ENCODE measurements at regions not wholly inside any gene's neighbourhood (a gene's known extent, or its start where the extent isn't known, plus 50 kb on each side); places are given as distances from the start of the nearest gene placed in this dataset.

DNA sequence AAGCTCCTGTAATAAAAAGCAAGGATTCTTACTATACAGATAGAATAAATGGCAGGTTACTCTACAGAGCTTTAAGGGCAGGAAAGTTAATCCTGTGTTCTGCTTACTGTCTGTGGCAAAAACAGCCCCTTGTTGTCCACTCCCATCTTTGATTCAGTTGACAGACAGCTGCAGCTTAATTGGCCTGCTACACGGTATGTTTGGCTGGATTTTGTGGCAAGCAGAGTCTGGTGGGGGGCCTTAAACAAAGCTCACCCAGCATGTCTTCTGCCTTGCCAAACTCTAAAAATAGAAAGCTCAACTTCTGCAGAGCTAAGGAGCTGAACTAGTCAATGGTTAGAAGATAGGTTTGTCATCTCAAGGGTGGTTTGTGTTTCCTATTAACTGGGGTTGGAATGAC is 407.2 kb downstream of the HLX start:
- H3K27ac Mint-ChIP-seq = peak overlapping the region; percentile 58 to 70 (median 66)
- peaks cover 16% of the 10 kb centered on the region for H3K9me3 Mint-ChIP-seq
- H3K4me1 Mint-ChIP-seq = peaks cover 42% of the 10 kb centered on the region

DNA sequence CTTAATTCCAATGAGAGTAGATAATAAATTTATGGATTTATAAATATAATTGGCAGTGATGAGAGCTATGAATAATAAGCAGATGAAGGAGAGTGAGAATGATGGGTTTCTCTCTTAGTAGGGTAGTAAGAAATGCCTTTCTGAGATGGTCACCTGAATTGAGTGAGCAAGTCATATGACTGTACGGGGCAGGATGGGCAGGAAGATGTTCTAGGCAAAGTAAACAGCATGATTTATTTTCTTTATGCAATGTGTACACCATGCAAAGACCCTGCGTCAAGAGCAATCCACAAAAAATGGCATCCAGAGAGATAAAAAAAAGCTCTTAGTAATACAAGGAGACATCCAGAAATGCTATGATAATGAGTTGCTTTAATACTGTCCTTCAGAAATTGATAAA is 409.9 kb downstream of the HLX start:
- no peak overlapping the region for H3K4me3 Mint-ChIP-seq
- no peaks in the 10 kb centered on the region for H3K9me3 Mint-ChIP-seq
- peaks cover 6% of the 10 kb centered on the region for H3K27me3 Mint-ChIP-seq (ENCODE audit: low read depth)
- no peak for TF ChIP-seq CTCF (IDR thresholded peaks at IDR 0.05; ENCODE audit: unreplicated experiment in 3 of 3)
- no peak overlapping the region for H3K27ac Mint-ChIP-seq
- no peaks in the 10 kb centered on the region for H3K36me3 Mint-ChIP-seq (ENCODE audit: low read depth)
- H3K4me1 Mint-ChIP-seq = peaks cover 23% of the 10 kb centered on the region

More for the DNA sequence above, 407.2 kb downstream of the HLX start:
- H3K36me3 Mint-ChIP-seq (ENCODE audit: low read depth) = peaks cover 15% of the 10 kb centered on the region
- no peak for TF ChIP-seq CTCF (IDR thresholded peaks at IDR 0.05; ENCODE audit: unreplicated experiment in 3 of 3)
- H3K27me3 Mint-ChIP-seq (ENCODE audit: low read depth) = peaks cover 6% of the 10 kb centered on the region
- no peak overlapping the region for H3K4me3 Mint-ChIP-seq

- no peaks in the 10 kb centered on the region for H3K9me3 Mint-ChIP-seq
- no peak overlapping the region for H3K4me3 Mint-ChIP-seq
- H3K36me3 Mint-ChIP-seq (ENCODE audit: low read depth) = no peaks in the 10 kb centered on the region
- H3K4me1 Mint-ChIP-seq = peaks cover 12% of the 10 kb centered on the region
- peaks cover 3% of the 10 kb centered on the region for H3K27me3 Mint-ChIP-seq (ENCODE audit: low read depth)
- TF ChIP-seq CTCF (IDR thresholded peaks at IDR 0.05; ENCODE audit: unreplicated experiment in 3 of 3) = no peak
- H3K27ac Mint-ChIP-seq = no peak overlapping the region
Measured at GRCh38 chr1:221290669-221291068, 411.4 kb downstream of the HLX start.

GRCh38 chr1:221291113-221291512 is 411.9 kb downstream of the HLX start:
- H3K36me3 Mint-ChIP-seq (ENCODE audit: low read depth) = no peaks in the 10 kb centered on the region
- no peak for TF ChIP-seq CTCF (IDR thresholded peaks at IDR 0.05; ENCODE audit: unreplicated experiment in 3 of 3)
- H3K27me3 Mint-ChIP-seq (ENCODE audit: low read depth) = peaks cover 3% of the 10 kb centered on the region
- no peak overlapping the region for H3K27ac Mint-ChIP-seq
- H3K4me3 Mint-ChIP-seq = no peak overlapping the region
- peaks cover 11% of the 10 kb centered on the region for H3K4me1 Mint-ChIP-seq
- H3K9me3 Mint-ChIP-seq = no peaks in the 10 kb centered on the region

DNA sequence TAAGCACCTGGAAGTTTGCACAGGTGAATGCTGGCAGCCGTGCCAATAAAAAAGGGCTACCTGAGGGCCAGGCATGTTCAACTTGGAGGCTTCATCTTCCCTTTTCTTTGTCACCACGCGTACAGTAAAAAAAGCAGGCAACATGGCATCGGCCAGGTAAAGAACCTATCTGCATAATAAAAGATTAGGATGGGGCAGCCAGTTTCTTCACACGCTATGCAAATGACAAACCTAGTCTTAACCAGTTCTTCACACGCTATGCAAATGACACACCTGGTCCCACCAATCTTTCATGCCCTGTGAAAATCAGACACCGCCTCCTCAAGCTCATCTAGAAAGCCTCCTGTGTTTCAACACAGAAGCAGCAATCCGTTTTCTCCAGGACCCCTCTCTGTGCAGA is 413.4 kb downstream of the HLX start:
- Mint-ChIP-seq H3K9me3 (no peaks in the 10 kb centered on the region), H3K27ac (no peak overlapping the region), H3K27me3 (ENCODE audit: low read depth) (no peaks in the 10 kb centered on the region), H3K4me3 (no peak overlapping the region), H3K36me3 (ENCODE audit: low read depth) (no peaks in the 10 kb centered on the region), H3K4me1 (no peaks in the 10 kb centered on the region)
- TF ChIP-seq CTCF (IDR thresholded peaks at IDR 0.05; ENCODE audit: unreplicated experiment in 3 of 3) = no peak

DNA sequence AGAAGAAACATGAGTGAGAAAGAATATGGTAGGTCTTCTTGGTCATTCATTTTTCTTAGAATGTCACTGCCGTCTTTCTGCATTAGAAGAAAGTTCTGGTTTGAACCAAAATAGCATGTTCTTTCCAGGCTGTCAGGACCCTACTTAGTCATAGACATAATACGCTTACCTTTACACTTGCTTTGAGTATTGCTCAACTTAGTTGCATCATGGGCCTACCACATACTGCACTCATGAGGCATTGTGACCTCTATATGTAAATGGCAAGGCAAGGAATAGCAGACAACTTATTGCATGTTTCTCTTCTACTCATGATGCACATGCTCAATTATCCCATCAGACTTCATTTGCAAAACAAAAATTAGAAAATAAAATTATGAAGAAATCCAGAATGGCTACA is 415.0 kb downstream of the HLX start:
- no peak overlapping the region for H3K27ac Mint-ChIP-seq
- H3K9me3 Mint-ChIP-seq = no peaks in the 10 kb centered on the region
- no peaks in the 10 kb centered on the region for H3K36me3 Mint-ChIP-seq (ENCODE audit: low read depth)
- TF ChIP-seq CTCF (IDR thresholded peaks at IDR 0.05; ENCODE audit: unreplicated experiment in 3 of 3) = no peak
- no peaks in the 10 kb centered on the region for H3K27me3 Mint-ChIP-seq (ENCODE audit: low read depth)
- H3K4me1 Mint-ChIP-seq = no peaks in the 10 kb centered on the region
- H3K4me3 Mint-ChIP-seq = no peak overlapping the region

Data from nephron (organoid).